LNCaP clone FGC (cell line): ENCODE measurements at regions not wholly inside any gene's neighbourhood (a gene's known extent, or its start where the extent isn't known, plus 50 kb on each side); places are given as distances from the start of the nearest gene placed in this dataset.

Experiments used
- DNase-seq: peaks from one replicate; pipeline ENCODE4 v3.0.0-alpha.2; 2011; ENCODE audit warnings: low read depth
- H3K4me3 ChIP-seq: 2 replicates; pipeline ENCODE4 v1.5.1; 2011; ENCODE audit warnings: mild to moderate bottlenecking, low read depth, low read length, control low read depth
- TF ChIP-seq, protein P1 (sequence below): IDR thresholded peaks from 2 replicates; pipeline ENCODE4 v1.5.1; 2012; ENCODE audit warnings: mild to moderate bottlenecking; ENCODE audit not compliant: control insufficient read depth, insufficient read depth; ENCODE audit errors: extremely low read depth

DNA sequence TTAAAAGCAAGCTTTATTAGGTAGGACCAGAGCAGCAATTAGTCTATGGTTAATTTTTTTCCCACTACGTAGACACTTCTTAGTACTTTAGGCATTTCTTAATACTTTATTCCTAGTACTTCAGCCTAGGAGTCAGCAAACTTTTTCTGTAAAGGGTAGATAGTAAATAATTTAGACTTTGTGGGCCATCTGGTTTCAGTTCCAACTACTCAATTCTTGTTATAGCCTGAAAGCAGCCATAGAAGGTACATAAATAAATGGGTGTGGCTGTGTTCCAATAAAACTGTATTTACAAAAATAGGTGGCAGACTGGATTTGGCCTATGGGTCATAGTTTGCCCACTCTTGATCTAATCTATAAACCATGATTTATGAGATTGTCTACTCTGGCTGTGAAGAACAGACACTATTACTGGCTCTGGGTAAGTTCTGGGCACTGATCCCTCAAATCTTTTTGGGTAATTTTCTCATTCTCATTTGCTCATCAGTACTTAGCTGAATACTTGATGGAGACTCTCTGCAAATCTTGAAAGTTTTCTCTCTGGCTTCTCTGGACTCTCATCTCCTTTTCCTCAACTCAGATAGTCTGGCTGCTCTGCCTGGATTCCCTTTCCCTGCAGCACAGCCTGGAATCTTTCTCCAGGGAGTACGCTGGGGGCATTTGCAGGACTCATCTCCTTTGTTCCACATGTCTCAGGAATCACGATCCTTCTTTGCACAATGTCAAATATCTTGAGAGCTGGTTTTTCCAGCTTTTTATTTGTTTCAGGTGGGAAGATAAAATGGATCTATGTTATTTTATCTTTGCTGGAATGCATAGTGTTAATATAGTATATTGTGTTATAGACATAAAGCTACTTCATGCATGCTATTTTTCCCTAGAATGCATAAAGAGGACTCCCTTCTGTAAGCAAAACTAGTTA, 524.8 kb upstream of the TBL1XR1 start:
- DNase-seq = peak; percentile 69
- TF ChIP-seq, protein P1, sequence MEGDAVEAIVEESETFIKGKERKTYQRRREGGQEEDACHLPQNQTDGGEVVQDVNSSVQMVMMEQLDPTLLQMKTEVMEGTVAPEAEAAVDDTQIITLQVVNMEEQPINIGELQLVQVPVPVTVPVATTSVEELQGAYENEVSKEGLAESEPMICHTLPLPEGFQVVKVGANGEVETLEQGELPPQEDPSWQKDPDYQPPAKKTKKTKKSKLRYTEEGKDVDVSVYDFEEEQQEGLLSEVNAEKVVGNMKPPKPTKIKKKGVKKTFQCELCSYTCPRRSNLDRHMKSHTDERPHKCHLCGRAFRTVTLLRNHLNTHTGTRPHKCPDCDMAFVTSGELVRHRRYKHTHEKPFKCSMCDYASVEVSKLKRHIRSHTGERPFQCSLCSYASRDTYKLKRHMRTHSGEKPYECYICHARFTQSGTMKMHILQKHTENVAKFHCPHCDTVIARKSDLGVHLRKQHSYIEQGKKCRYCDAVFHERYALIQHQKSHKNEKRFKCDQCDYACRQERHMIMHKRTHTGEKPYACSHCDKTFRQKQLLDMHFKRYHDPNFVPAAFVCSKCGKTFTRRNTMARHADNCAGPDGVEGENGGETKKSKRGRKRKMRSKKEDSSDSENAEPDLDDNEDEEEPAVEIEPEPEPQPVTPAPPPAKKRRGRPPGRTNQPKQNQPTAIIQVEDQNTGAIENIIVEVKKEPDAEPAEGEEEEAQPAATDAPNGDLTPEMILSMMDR = no peak
- no peak overlapping the region for H3K4me3 ChIP-seq

DNA sequence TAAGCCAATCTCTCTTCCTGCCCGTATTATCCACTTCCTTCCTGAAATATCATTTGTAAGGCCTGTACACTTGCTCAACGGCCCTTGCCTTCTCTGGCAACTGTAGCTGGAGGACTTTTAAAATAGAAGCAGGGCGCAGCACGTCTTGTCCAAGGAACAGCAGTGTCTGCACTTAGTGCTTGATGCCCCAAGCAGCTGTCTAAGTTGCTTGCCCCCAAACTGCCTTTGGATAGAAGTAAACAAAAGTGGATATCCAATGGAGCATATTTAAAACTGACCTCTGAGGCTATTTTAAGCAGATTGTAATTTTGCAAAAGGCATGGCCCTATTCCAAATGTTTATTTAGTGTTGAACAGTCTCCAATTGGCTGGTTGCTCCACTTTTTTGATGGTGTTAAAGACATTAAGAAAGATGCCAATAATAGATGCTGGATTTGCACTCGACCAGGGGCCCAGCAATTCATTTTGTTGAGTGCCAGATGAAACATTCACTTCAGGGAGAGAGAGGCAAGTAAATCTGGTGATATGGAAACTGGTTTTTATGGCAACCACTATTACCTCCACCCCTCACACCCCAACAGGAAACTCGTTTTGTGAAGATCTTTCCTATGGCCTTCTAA, 526.8 kb upstream of the TBL1XR1 start:
- H3K4me3 ChIP-seq = no peak overlapping the region
- TF ChIP-seq, protein P1 = no peak
- DNase-seq = peak; percentile 7

- TF ChIP-seq, protein P1 = no peak
- H3K4me3 ChIP-seq = no peak overlapping the region
- no peak for DNase-seq
These were observed 527.9 kb upstream of the TBL1XR1 start for GRCh38 chr3:177725165-177725564.

DNA sequence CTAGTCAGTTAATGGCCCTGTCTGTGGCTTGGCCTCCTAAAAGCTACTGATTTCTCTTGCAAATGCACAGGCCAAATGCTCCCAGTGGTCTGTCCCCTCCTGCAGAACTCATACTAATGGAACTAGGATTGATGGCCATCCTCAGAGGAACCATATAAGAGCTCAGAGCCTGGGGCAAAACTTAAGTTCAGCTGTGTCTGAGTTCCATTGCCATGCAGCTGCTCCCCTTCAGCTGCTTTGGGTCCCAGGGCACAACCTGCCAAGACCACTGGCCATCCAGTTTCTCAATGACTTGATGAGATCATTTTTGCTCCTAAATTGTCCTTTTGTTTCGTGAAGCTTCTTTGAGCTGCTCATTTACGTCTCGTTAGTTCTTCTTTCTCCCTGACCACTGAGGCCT, 529.5 kb upstream of the TBL1XR1 start:
- TF ChIP-seq, protein P1 = no peak
- H3K4me3 ChIP-seq = no peak overlapping the region
- DNase-seq = no peak

- H3K4me3 ChIP-seq = no peak overlapping the region
- DNase-seq = no peak
- TF ChIP-seq, protein P1 = no peak
These were observed 532.8 kb upstream of the TBL1XR1 start for GRCh38 chr3:177729956-177730681.

DNA sequence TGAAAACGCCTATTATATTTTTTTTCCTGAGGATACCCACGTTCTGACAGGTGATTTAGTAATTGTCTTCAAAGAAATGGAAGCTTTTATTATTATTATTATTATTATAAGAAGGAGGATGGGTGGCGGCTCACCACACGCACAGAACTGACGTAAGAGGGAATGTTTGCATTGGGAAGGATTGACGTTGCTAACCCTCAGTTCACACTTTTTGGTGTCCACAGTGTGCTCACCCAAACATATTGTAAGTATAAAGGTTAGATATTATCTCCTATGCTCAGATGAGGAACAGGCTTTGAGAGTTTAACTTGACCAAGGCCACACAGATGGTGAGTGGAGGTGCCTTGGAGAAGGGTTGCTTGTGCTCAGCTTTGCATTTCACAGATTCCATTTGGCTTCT, 533.5 kb upstream of the TBL1XR1 start:
- TF ChIP-seq, protein P1 = no peak
- no peak for DNase-seq
- H3K4me3 ChIP-seq = no peak overlapping the region
